NCI-H1105 (cell line): ENCODE measurements at regions not wholly inside any gene's neighbourhood (a gene's known extent, or its start where the extent isn't known, plus 50 kb on each side); places are given as distances from the start of the nearest gene placed in this dataset.

Experiments used
- DNase-seq: peaks from one replicate; lab custom pipeline; 2025; lab: John Stamatoyannopoulos, UW

DNA sequence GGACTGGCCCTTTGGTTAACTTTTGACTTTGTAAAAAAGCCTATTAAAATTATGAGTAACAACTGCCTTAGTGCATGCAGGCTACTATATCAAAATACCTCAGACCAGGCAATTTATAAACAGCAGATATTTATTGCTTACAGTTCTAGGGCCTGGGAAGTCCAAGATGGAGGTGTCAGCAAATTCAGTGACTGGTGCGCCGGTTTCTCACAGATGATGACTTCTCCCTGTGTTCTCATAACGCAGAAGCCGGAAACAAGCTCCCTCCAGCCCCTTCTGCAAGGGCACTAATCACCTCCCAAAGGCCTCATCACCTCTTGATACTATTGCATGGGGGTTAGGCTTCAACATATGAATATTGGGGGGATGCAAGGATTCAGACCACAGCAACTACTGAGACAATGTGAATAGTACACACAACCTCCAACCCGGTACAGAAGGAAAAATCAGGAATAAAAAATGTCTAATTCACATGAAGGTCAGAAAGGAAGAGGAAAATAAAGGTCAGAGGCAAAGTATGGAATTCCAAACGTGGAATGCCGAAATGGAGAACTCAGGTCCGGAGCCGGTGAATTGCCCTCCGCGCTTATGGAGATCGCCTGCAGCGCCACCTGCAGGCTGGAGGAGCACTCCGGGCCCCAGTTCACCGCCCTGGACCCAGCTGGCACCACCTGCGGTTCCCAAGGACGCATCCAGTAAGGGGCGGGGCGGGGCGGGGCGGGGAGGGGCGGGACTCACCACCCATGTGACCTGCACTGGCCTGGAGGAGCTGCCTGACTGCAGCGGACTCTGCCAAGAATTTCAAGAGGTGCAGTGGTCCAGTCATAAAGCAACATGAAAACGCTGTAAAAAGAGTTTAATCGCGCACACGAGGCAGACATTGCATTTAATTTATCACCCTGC lies 203.4 kb downstream of the KIF26A start:
- DNase-seq = no peak

DNA sequence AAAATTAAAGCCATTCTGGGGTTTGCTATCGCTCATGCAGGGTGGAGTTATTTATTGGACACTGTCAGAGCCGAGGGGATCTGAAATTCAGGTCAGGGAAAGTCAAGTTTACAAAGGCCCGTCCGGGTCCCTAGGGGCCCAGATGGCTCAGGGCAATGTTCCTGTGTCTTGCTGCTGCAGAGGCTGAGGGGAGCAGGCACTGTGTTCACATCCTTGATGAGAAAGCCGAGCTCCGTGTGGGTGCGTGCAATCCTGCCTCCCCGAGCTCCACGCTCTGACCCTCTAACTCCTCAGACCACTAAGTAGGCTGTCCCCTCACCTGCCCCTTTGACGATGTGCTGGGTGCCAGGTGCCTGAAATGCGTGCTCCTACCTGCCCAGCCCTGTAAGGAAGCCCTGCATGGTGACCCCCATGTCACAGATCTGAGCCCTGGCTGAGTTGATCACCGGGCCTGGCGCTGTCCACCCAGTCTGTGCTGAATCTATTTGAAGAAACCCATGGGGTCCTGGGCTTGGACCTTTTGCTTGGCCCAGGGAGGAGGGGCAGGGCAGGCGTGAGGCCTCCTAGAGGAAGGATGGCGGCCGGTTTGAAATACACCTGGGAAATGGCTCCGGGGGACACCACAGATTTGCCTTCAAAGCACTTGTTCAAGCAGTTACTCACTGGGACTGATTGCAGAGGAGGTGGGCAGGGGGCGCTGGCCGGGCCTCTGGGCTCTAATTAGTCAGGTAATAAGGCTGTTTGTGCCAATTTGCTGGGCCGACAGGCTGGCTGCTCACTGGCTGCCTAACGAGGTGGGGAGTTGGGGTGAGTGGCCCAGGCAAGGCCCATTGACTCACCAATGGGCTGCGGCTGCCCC lies 204.3 kb downstream of the KIF26A start:
- no peak for DNase-seq

DNA sequence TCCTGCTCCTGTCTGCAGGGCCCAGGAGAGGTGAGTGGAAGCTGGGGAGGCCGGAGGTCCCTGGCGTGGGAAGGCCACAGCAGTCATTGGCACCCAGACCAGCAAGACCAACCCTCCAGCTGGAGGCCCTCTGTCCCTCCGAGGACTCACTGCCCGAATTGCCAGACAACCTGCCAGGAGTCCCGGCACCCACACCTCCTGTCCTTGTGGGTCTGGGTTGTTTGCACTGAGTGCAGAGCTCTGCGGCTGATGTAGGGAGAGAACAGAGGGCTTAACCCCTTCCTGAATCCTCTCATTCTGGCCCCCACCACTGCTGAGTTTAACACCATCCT lies 204.9 kb downstream of the KIF26A start:
- no peak for DNase-seq

DNA sequence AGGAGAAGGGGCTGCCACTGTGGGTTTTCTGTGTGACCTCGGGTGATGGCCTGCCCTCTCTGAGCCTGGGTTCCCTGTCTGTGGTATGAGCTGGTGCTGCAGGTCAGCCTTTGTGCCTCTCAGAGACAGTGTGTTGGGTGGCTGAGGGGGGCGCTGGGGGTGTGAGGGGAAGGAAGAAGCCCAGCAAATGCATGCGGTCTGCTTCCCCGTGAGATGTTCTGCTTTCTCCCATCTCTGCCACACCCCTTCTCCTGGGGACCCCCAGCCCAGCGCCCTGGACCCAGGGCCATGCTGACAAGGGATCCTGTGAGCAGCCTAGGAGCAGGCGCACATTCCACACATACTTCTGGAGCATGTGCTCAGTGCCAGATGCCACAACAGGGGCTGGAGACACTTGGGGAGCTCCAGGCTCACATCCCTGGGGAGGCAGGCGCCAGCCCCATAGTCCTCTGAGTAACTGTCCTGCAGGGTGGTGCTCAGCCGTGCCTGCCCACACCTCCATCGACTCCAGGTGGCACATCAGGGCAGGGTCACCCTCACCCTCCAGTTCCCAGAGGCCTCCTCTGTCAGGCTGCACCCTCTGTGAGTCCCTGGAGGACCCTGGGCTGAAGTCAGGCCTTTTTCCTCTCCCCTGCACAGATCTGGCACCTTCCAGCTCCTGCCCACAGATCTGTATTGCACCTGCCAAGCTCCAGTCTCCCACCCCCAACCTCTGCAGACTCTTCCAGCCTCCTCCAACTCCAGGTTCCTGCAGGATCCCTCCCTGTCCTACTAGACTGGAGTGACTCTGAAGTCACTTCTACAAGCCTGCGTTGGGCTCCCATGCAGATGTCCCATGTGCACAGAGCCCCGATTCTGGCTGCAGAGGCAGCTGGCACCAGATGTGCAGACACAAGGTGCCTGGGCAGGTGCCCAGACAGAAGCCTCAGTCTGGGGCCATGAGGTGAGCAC lies 205.6 kb downstream of the KIF26A start:
- no peak for DNase-seq

DNA sequence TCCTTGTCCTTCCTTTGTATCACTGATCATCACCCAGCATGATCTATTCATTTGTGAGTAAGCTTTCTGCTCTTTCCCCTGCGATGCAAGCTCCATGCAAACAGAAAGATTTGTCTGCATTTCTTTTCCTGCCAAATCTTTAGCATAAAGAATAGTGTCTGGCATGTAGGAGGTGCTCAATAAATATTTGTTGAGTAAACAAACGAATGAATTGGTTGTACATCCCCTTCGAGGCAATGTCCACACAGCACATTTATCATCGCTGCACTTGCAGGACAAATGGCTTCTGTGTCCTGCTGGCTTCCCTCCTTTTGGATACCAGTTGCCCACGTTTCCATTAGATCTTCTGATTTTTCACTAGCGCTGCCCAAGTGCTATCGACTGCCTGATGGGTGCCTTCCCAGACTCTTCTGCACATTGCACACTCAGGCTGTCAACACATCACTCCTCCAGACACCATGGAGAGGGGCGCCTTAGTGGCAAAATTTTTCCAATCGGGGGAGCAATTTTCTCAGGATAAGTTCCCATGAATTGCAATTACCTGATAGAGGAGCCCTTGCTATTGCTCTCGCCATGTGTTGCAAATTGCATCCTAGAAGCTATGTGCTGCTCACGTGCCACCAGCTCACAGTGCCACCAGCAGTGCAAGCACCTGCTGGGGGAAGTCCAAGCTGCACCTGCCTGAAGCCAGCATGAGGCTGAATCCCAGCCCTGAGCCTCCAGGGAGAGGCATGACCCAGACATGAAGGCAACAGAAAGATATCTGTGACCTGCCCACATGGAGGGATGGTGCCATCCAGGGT lies 206.6 kb downstream of the KIF26A start:
- DNase-seq = no peak

DNA sequence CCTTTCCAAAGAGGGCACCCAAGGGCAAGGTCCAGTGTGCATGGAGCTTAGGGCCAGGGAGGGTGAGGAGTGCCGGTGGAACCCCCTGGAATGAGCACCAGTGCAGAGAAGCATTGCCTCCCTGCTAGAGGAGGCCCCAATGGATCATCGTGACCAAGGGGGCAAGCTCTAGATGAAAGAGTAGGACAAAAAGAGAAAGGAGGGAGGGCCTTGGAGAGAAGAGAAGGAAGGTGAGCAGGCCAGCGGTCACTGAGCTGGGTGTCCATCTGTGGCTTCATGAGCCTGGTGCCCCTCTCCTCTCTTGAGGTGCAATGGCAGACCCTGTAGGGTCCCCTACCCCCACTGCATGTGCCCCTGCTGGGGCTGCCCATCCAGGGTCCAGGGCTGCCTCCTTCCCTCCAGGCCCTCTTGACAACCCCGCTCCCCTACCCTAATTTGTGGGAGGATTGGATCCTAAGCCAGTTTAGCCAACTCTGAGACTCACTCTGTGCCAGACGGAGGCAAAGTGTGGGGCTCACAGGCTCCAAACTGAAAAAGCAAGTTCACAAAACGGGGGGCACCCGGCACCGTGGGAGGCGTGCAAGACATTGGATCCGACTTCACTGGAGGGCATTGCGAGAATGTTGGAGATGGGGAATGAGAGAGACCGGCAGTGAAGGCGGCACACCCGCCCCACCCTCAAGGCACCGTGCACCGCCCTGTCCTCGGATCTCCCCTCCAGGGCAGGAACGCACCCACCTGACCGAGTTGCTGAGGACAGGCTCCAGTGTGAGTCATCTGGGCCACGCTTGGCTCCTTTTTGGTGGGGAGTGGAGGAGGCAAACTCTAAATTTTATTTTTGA lies 207.5 kb downstream of the KIF26A start:
- DNase-seq = no peak

DNA sequence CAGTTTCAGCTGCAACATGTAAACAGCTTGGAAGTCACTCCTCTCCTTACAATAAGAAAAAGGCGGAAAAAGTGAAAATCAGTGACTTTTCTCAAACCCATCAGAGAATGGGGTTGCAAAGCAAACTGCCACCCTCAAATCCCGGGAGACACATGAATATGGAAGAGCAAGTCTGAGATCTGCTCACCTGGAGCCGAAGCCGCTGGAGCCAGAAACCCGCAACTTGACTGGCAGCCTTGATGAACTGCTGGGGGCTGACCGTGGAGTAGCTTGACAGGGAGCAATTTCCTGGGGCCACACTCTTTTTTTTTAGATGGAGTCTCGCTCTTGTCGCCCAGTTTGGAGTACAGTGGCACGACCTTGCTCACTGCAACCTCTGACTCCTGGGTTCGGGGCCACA lies 208.2 kb downstream of the KIF26A start:
- no peak for DNase-seq

DNA sequence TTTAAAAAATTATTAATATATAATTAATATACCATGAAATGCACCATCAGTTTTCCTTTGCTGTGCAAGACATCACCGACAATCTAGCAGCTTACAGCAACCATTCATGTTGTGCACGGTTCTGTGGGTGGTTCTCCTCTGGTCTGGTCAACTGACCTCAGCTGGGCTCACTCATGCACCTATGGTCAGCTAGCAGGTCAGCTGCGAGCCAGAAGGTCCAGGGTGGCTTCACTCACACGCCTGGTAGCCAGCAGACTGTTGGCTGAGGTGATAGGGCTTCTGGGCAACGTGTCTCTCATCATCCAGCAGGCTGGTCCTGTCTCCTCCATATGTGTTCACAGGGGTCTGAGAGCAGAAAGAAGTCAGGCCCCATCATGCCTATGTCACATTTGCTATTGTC lies 210.4 kb downstream of the KIF26A start:
- DNase-seq = no peak

DNA sequence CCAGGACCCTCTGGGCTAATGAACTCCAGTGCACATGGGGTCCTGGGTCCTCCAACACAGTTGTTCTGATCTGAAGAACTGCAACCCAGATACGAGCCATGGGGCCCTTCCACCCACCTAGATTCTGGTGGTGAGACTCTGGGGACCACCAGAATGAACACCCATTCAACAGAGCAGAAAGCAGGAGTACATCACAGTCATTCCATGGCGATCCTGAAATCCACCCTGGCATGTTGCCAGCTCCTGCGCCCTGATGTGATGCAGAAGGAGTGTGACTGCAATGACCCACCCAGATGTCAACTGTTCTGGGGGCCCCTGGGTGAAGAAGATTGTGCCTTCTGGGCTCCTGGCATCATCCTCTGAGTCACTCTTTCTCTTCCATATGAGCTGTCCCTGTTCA lies 211.6 kb downstream of the KIF26A start:
- DNase-seq = no peak

DNA sequence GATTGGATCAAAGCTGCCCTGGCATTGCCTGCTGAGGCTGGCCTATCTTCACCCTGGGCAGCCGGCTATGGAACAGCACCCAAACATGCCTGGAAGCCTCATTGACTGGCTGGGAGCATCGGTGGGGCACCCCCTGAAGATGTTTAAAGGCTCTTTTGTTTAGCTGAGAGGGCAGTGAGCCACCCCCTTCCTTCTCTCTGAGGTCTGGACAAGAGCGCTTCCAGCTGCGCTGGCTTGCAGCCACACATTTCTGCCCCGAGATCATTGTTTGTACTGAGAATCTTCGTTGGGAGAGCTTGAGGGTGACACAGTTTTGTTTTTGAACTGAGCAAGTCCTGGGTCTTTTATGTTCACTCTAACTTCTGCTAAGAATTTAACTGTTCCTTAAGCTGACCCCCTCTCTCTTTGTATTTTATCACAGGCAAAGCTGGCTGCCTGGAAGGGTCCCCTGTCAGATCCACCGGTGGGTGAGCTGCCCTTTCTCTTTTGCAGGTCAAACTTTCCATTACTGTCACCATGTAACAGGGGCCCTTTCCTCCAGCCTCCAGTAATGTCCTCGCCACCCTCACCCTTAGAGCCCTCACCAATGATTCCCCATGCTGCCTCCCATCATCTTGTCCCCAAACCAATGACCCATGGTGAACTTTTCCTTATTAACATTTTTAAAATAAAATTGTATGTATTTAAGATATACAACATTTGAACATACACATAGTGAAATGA lies 212.2 kb downstream of the KIF26A start:
- peak; percentile 24 for DNase-seq

DNA sequence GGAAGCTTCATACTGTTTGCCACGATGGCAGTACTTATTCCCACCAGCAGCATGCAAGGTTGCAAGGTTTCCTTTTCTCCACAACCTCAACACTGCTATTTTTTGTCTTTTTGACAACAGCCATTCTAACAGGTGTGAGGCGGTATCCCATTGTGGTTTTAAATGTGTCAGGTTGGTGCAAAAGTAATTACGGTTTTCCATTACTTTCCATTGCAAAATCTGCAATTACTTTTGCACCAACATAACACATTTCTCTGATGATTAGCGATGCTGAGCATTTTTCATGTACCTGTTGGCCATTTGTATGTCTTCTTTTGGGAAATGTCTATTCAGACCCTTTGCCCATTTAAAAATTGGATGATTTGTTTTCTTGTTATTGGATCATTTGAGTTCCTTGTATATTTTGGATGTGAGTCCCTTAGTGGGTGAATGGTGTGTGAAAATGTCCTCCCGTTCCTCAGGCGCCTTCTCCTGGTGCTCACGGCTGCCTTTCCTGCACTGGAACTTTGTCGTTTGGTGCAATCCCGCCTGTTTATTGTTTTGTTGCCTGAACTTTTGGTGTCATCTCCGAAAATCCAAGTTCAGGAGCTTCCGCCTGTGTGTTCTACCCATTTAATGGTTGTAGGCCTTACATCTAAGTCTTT lies 213.6 kb downstream of the KIF26A start:
- DNase-seq = no peak

DNA sequence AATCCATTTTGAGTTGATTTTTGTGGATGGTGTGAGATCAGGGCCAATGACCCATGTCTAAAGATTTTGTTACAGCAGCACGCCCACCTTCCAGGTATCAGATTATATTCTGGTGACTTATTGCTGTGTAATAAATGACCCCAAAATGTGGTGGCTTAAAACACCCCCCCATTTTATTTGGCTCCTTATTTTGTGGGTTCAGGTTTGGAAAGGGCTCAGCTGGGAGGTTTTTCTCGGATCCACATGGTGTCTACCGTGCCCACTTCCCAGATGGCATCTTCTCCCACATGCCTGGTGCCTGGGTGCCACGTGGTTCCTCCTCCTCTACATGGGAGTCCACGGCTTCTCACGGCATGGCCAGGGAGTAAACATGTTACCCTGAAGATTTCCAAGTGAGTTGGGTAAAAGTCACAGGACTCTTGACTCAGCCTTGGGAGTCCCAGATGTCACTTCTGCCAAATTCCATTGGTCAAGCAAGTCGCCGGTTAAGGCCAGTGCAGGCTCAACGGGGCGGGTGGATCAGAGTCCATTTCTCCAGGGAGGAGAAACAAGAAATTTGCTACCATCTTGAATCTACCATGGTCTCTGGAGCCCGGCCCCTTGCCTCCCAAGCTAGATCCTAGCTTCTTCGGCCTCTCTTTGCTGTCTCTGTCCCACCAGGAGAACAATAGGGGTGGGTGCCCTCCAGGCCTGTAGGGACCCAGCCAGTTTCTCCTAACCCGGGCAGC lies 214.3 kb downstream of the KIF26A start:
- no peak for DNase-seq

DNA sequence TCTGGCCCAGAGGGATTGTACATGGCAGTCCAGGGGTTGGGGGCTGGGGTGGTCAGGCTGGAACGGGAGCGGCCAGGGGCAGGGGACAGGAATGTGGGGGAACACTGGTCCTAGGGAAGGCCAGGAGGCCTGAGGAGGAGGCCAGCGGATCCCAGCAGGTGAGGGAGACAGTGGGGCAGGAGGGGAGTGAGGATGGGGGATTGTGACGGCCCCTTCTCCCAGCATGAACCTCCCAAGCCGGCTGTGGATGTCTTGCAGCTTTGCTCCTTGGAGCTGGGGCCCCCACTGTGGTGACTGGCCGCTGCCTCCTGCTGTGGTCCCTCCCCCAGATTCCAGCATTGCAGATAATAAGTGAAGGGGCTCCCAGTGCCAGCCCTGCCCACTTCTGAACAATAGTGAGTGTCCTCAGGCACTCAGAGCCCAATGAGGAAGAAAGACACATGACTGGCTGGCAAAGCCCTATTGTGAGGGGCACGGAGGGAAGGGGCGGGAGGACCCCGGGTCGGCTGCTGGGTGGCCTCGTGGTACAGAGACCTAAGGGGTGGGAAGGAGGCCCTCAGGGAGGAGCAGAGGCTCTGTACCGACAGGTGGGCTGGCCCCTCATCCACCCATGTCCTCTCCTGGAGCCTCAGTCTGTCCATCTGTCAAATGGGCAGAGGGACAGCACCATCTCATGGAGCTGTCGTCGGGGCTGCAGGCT lies 215.0 kb downstream of the KIF26A start:
- no peak for DNase-seq

DNA sequence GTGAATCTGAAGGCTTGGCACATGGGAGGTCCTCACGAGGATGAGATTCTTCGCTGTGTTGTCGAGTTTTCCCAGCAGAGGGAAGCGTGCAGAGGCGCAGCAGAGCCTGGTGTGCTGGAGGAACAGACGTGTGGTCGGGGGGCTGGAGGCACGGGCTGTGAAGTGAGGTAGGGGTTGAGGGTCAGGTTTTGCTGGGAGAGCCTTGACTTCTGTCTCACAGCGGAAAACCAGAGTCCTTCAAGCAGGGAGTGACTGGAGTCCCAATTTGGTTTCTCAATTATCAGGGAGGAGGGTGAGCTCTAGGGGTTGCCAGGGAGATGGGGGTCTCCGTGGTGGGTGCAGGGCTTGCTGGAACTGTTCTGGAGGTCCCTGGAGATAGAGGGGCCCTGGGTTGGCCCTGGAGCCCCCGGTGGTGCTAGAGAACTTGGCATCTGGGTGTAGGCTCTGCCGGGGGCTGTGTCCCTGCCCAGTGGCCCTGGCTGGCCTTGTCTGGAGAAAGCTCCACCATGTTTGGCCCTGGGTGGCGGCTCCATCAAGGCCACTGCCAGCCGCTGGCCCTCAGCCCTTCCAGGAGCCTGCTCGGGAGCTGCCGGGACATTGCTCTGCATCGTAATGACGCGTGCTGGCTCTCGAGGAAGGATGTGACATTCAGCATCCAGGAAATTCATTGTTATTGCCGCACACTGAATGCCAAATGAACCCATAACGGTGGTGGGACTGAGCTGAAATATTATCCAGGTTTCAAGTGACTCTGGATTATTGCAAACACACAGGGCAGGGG lies 215.7 kb downstream of the KIF26A start:
- no peak for DNase-seq

DNA sequence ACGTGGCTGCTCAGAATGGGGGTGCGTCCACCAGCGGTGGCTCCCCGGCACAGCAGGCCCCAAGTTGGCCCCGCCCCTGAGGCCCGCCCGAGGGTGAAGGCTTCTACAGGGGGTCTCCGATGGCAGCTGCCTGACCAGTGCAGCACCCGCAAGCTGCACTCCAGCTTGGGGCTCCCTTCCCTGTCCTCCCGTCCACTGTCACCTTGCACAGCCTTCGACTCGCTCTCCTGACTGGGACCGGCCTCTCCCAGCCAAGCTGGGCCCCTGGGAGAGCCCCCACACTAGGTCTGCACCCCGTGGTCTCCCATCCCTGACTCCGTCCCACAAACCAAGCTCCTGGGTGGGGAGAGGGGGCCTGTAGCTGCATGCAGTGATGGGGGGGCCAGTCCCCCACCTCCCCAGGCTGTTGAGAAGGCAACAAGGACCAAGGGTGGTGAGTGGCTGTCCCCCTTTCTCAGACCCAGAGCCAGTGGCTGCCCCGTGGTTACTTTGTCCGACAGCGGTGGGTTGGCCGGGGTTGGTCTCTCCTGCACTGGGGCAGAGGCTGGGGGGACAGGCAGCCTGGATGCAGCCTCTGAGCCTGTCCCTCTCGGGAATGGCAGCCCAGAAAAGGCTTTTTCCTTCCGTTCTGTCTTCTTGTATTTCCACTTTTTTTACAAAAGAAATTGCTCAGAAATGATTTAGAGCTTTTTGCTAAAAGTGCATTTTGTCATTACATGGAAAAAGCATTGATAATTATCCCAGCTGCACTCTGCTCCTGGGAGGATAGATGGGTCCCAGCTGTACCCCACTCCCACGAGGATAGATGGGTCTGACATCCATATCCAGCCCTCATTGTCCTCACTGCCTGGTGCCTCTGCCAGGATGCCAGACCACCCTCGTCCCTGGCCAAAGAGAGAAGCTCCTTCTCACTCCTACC lies 217.0 kb downstream of the KIF26A start:
- no peak for DNase-seq
